GM18498 (cell line): ENCODE measurements at regions not wholly inside any gene's neighbourhood (a gene's known extent, or its start where the extent isn't known, plus 50 kb on each side); places are given as distances from the start of the nearest gene placed in this dataset.

ENCODE experiments used
- ATAC-seq: cut with Tn5 transposase; IDR thresholded peaks from one replicate; pipeline ENCODE4 v1.9.1; 2021; ENCODE audit warnings: mild to moderate bottlenecking, moderate library complexity; ENCODE audit not compliant: unreplicated experiment

DNA sequence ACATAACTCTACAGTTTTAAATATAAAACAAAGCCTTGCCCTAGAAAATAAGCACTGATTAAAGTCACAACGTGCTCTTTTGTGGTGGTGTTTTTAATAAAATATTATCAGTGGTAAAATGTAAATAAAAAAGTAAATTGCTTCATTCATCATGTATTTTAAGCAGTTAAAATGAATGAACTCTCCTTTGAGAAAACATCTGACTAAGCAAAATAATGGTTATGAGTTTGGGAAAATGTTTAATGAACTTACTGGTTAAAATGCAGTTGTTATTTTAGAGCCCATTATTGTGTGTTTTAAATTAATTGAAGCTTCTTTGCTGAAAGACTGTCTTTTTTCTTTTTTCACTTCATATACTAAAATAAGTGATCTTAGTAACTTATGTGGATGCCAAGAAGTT is 1007.5 kb upstream of the ARRDC3 start:
- ATAC-seq, result no peak

- ATAC-seq, result no peak
Observed at GRCh38 chr5:92380069-92380770, 997.1 kb upstream of the ARRDC3 start.

DNA sequence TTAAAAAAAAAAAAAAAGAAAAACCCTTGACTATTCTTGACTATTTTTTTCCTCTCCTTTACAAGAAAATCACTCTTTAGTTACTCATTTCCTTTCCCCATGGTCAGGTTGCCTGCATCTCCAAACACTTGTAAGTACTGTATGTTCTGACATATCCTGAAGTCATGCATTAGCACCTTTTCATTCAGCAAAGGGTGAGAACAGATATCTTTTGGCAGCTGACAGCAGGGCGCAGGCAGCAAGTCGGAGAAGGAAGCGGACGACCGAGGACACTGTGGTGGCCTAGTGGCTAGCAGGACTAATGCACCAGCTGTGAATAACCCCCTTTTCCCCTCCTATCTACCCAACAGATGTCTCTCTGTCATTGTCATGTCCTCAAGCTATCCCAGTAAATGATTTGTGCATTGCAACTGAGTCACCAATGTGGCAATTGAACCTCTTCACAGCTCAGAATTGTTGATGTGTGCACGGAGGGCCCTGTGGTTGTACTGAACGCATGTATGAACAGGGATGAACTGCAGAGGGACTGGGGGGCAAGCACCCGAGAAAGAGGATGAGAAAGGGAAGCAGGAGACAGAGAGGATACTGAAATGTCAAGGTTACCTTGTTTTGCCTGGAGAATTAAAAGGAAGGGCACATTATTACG is 996.0 kb upstream of the ARRDC3 start:
- ATAC-seq, result no peak

- no peak for ATAC-seq
Observed at GRCh38 chr5:92374859-92375258, 991.7 kb upstream of the ARRDC3 start.

- no peak for ATAC-seq
Observed at GRCh38 chr5:92372766-92373165, 989.6 kb upstream of the ARRDC3 start.

- no peak for ATAC-seq
Observed at GRCh38 chr5:92371889-92372235, 988.7 kb upstream of the ARRDC3 start.

DNA sequence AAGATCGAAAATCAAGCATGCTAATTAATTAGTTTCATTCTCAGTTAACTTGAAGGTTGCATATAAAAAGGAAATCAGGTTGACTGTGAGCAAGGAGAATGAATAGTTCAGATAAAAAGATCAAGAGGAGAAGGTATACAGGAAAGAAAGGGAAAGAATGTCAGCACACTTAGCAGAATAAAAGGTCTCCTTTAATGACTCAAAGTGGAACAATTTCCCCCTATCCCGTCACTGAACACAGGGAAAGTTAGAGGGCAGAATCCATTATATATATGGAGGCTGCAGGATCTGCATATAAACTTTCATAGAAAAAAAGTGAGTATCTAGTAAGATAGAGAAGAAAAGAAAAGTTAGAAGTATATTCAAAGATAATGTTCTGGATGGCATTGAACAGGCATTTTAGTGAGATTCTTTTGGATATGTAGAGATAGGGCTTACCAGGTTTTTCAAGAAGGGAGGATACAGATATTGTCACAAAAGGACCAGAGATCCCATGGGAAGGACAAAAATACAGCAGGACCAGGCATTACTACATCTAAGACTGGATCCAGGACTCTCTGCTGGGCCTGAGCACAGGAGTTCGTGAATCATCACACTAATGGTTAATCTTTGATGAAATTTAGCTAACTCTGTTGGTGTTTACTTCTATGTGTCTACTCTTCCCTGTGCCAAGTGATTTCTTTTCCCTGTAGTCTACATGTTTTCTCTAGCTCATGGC is 988.2 kb upstream of the ARRDC3 start:
- ATAC-seq, result no peak

DNA sequence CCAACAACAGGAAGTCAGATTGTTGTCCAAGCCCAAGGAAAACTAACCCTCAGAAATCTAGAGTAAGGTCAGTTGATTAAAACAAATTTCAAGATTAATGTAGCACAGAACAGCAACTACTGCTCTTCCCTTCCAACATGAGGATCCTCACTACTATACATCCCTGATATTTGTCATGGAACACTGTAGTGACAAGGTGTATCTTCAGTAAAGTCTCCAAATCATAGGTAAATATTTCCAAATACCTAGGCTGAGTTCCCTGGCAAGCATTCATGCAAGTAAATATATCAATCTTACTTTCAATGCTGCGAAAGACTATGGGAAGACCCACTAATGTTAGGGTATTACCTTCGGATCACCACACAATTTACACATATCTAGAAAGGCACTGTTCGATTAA is 986.9 kb upstream of the ARRDC3 start:
- ATAC-seq, result no peak

- no peak for ATAC-seq
Observed at GRCh38 chr5:92369587-92369986, 986.5 kb upstream of the ARRDC3 start.

GRCh38 chr5:92364986-92365550 is 982.0 kb upstream of the ARRDC3 start:
- no peak for ATAC-seq

GRCh38 chr5:92353107-92354030 is 970.3 kb upstream of the ARRDC3 start:
- no peak for ATAC-seq

DNA sequence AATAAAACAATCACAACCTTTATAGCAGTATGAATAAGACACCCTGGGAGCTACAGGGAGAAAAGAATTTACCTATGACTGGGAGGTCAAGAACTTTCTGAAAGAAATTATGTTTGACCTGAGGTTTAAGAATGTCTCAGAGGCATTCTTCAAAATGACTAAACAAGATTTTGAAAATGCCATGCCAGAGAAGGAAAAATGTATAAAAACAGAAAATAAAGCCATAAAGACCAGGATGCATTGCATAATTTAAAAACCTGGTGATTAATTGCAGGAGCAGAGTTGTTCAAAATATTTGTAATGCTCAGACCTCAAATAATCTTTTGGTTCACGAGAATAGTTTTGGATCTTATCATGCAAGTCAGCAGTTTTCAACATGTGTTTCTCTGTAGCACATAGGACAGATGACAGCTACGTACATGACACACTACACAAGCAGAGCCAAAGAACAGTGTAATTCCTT is 954.7 kb upstream of the ARRDC3 start:
- no peak for ATAC-seq

DNA sequence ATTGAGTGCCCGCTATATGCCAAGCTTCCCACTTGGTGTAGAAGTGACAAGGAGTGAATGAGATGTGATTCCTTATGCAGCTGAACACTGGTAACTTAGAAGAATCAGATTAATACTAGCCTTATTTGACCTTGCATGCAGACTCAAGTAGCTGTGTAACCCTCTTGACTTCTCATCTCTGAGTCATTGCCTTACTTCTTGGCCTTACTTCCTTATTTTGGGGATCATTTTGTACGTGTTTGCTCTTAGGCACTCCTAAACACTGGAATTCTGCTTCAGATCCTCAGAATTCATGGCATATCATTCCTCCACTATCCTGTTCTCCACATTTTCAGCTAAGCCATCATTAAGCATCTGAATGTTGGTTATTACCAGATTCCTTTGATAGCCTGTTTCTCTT is 948.9 kb upstream of the ARRDC3 start:
- ATAC-seq, result no peak

DNA sequence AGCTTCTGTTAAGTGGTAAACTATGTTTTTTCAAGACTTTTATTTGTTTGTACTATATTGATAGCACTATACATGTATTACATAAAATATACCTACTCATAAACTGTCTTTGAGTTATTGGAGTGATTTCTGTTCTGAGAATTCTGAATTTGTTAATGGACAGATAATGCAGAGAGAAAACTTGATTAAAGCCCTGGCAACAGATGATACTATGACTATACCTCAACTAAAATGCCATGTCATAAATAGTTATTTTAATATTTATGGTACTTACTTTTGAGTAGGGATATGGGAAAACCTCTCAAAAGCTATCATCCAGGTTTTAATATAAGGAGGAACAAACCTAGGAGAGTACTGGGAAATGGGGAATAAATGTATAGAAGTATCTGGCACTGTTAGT is 947.2 kb upstream of the ARRDC3 start:
- ATAC-seq, result no peak

- ATAC-seq, result no peak
Observed at GRCh38 chr5:92329759-92330158, 946.6 kb upstream of the ARRDC3 start.

DNA sequence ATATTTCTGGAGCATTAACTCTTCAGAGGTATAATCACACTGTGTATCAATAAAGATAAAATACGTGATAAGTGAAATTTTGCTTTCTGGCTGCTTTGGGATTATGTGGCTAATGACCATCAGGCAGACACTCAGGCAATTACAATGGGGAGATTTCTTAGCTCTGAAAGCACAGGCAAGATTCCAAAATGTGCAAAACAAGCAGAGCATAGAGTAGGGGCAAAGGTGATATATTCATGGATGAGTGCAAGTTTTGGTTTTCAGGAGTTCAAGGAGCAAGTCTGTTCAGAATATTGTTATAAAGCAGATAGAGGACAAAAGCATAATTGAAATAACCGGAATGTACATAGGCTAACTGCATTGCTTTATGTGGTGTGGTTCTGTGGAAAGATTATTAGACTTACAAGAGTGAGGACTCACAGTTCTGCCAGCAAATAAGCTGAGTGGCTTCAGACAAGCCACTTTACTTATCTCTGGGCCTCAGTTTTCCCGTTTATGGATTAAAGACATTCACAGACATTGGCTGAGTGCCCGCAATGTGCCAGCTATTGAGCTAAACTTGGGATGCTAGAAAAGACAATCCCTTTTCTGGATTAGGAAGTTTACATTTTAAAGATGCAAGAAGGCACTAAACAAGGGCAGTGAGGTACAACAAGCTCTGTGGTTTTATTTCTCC is 945.6 kb upstream of the ARRDC3 start:
- no peak for ATAC-seq

DNA sequence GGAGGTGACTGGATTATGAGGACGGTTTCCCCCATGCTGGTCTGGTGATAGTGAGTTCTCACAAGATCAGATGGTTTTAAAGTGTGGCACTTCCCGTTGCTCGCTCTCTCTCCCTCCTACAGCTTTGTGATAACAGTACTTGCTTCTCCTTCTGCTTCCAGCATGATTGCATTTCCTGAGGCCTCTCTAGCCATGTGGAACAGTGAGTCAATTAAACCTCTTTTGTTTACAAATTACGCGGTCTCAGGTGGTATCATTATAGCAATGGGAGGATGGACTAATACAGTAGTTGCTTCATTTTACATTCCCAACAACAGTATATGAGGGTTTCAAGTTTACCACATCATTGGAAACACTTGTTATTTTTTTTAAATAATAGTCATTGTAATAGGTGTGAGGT is 937.3 kb upstream of the ARRDC3 start:
- no peak for ATAC-seq

DNA sequence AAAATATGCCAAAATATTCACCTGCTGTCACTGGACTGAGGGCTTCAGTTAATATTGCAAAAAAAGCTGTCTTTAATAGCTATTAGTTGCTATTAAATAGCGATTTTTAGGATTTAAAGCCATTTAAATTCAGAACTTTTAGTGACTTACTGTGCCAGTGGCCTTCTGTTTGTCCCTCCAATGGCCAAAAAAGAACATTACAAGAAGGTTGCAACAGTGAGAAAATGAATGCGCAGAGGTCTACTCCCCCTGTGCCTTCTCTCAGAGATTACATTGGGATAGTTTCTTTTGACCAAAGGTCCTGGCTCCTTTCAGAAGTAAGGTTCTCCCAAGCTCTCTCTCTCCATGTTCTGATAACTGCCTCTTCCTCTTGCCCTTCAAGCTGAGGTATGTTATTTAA is 930.3 kb upstream of the ARRDC3 start:
- ATAC-seq, result no peak

DNA sequence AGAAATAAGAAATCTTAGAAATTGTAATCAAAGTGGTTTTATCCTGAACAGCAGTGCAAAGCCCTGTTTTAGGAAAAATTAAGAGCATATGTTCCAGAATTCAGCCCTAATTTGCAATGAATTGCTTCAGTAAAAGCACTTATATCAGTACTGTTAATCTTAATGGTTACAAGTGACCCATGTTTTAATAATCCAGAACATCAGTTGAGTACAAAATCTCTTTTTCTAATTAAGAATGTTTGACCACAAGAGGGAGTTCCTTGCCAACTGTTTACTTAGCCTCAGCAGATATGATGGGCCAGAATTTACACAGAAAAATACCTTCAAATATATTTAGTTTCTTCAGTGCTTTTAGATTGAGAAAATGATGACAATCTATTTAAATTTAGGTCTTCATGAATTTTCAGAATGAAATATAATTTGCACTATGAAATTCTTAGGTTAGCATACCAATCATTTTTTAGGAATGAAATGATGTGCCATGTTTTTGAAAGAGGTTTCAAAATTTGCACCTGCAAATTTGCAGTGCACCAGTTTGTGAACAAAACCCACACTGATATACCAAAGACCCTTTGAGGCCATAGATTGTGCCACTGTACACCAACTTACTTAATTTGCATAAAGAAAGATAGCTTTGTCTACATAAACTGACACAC is 926.3 kb upstream of the ARRDC3 start:
- no peak for ATAC-seq

- no peak for ATAC-seq
Observed at GRCh38 chr5:92308679-92309078, 925.6 kb upstream of the ARRDC3 start.
